Retinal pigment epithelial cell (primary cell): ENCODE measurements at regions not wholly inside any gene's neighbourhood (a gene's known extent, or its start where the extent isn't known, plus 50 kb on each side); places are given as distances from the start of the nearest gene placed in this dataset.
A peak's percentile ranks its signal among the peaks of the same experiment; 100 is the strongest.

Experiments
- DNase-seq: peaks from one replicate; pipeline ENCODE4 v3.0.0-alpha.2; 2010; ENCODE audit warnings: low read depth
- H3K4me3 ChIP-seq: 2 replicates; pipeline ENCODE4 v1.5.1; 2011; ENCODE audit warnings: mild to moderate bottlenecking, low read length, control low read depth, moderate library complexity
- TF ChIP-seq, protein P1 (sequence below): conservative IDR thresholded peaks from 2 replicates; pipeline ENCODE4 v1.5.1; 2011; ENCODE audit warnings: low read depth, low read length, control low read depth, inconsistent platforms

DNA sequence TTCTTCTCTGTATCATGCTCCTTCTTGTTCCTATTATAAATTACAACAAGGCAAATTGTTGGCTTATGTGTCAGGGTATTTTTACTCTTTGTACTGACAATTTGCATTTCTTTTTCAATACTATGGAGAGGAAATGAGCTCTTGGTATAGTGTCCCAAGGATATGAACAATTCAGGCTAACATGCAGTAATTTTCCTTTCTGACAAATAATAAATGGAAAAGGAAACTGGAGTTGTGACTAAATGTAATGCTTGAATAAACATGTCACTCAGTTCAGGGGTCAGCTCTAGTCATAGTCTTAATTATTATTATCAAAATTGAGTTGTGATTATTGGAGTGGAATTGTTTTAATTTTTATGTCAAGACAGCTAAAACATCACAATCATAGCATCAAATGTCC lies 256.0 kb upstream of the ZPLD1 start:
- TF ChIP-seq, protein P1, sequence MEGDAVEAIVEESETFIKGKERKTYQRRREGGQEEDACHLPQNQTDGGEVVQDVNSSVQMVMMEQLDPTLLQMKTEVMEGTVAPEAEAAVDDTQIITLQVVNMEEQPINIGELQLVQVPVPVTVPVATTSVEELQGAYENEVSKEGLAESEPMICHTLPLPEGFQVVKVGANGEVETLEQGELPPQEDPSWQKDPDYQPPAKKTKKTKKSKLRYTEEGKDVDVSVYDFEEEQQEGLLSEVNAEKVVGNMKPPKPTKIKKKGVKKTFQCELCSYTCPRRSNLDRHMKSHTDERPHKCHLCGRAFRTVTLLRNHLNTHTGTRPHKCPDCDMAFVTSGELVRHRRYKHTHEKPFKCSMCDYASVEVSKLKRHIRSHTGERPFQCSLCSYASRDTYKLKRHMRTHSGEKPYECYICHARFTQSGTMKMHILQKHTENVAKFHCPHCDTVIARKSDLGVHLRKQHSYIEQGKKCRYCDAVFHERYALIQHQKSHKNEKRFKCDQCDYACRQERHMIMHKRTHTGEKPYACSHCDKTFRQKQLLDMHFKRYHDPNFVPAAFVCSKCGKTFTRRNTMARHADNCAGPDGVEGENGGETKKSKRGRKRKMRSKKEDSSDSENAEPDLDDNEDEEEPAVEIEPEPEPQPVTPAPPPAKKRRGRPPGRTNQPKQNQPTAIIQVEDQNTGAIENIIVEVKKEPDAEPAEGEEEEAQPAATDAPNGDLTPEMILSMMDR = no peak
- no peak overlapping the region for H3K4me3 ChIP-seq
- DNase-seq = no peak

DNA sequence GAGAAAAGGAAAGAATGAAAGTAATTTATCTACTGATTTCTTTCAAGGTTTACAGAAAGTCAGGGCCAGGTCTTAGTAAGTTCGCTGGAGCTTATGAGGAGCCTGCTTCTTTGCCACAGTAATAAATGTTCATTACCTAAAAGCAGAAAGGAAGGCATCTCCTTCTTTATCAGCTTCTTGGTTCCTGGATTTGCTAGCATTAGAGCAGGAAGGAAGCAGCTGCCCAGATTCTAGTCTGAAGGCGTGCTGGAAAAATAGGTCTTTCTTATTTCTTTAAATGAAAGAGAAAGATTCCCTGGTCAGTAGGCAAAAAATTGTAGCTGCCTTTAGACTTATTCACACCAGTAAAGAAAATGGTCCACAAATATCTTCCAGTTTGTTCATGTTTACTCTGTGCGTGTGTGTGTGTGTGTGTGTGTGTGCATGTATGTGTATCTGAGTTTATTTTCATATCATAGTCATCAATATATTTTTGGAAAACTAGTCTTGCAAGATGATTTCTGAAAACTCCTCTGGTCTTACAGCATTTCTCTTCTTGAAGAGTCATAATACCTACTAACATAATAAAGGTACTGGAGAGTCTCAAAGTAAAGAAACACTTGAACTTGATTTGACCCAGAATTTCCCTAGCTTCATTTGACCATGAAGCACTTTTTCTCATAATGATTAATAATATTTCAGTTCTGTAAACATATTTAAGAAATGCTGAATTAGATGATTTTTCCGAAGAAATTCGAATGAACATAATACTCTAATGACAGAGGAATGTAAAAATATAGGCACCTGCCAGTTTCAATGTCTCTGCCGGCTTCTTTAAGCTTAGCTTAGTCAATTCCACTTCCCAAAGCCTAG lies 255.3 kb upstream of the ZPLD1 start:
- TF ChIP-seq, protein P1 = no peak
- no peak for DNase-seq
- H3K4me3 ChIP-seq = no peak overlapping the region

DNA sequence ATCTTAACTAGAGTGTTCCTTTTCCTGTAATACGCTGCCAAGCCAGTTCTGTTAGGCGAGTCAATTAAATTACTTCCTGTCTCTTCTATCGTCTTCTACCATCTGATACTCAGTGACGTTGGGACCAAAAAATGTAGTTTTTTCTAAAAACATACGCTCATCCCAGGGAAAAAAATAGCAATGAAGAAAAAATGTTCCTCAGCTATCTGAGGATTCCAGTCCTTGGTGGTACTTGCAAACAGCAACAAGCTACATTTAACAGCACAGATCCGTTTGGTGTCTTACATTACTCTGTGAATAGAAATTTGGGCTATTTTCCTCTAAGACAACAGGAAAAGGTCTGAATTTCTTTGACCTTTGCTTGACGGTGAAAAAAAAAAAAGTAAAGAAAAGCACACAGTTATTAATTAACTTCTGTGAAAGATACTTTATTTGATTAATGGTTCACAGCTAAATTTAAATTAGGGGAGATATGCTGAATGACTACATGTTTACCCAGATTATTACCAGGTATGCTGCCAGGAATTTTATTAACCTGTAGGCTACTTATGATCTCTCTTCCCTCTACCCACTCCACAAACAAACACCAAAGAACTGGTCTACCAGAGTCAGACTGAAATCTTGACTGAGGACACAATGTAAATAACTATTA lies 254.4 kb upstream of the ZPLD1 start:
- DNase-seq = peak; percentile 35
- no peak overlapping the region for H3K4me3 ChIP-seq
- TF ChIP-seq, protein P1 = no peak

DNA sequence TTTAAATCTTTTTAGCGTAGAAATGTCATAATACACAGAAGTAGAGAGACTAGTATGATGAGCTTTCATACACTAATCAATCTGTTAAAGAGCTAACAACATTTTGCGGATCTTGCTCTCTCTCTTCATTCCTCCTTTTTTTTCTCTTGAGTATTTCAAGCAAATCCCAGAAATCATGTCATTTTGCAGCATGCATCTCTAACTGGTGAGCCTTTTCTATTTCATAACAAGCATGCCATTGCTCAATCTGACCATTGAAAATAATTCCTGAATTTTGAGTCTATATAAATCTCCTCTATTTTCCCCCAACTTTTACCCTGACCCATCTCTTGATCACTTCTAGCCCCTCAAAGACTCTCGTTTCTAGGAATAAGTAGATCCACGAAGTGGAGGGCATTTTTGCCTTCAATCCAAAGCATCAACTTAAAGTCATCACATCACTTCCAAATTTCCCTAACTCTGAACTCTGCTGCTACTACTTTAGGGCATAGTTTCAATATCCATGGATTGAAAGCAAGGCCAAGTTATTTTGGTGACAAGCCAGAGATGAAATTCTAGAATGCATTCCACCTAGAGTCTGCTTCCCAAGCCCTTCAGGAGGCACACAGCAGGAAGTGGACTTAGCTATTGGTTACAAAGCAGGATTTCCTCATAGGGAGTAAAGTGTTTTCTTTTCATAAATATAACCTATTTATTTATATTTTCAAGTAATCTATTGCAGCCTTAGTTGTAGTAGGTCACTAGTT lies 253.5 kb upstream of the ZPLD1 start:
- no peak overlapping the region for H3K4me3 ChIP-seq
- peak; percentile 71 for DNase-seq
- TF ChIP-seq, protein P1 = no peak

DNA sequence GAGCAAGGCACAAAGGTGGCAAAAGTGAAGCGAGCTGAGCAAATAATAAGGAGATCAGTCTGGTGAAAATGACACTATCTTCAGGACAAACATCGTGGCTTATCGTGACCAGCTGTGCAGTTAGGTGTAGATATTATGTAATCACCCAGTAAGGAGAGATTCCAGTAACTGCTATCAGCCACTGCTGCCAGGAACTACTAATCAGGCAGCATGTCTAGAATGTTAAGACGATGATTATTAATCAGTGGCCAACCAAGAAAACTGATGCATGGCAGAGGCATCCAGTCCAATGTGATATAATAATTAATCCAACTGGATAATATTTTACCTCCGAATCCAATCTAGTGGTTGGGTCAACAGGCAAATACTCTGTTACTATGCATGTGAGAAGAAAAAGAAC lies 252.7 kb upstream of the ZPLD1 start:
- TF ChIP-seq, protein P1 = no peak
- H3K4me3 ChIP-seq = no peak overlapping the region
- DNase-seq = peak; percentile 78

DNA sequence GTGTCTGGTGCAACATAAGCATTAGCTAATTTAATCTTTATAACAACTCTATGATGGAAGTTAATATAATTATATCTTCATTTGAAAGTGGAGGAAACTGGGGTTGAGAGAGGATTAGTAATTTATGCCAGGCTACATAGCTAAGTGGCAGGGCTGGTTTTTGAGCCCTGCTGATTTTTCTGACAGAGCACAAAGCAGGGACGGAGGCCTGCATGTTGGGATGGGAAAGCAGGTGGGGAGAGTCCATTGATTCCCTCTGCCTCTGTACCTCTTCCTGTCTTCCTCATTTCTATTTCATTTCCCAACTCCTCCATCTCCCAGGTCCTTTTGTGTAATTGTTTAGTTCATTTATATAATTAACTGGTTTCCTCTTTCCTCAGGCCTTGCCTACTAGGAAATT lies 251.6 kb upstream of the ZPLD1 start:
- TF ChIP-seq, protein P1 = no peak
- DNase-seq = no peak

More for the DNA sequence above, 251.6 kb upstream of the ZPLD1 start:
- no peak overlapping the region for H3K4me3 ChIP-seq
